GM10266 (cell line): ENCODE measurements at regions not wholly inside any gene's neighbourhood (a gene's known extent, or its start where the extent isn't known, plus 50 kb on each side); places are given as distances from the start of the nearest gene placed in this dataset.

Source experiments
- DNase-seq: peaks from one replicate; pipeline ENCODE4 v3.0.0; 2012; ENCODE audit errors: extremely low spot score
- CTCF ChIP-seq: IDR thresholded peaks from 2 replicates; pipeline ENCODE4 v1.5.1; 2012; ENCODE audit warnings: mild to moderate bottlenecking, low read depth; ENCODE audit not compliant: control insufficient read depth, insufficient read depth; ENCODE audit errors: missing control alignments

- no peak for DNase-seq
- TF ChIP-seq CTCF, result no peak
Observed at GRCh38 chr12:89122852-89123251, 229.4 kb downstream of the DUSP6 start.

- no peak for TF ChIP-seq CTCF
- no peak for DNase-seq
Observed at GRCh38 chr12:89117448-89118034, 234.8 kb downstream of the DUSP6 start.

GRCh38 chr12:89111964-89112363 lies 240.3 kb downstream of the DUSP6 start:
- no peak for TF ChIP-seq CTCF

GRCh38 chr12:89108265-89108664 lies 244.0 kb downstream of the DUSP6 start:
- DNase-seq, result no peak
- no peak for TF ChIP-seq CTCF

More at GRCh38 chr12:89111964-89112363, 240.3 kb downstream of the DUSP6 start:
- no peak for DNase-seq

GRCh38 chr12:89106950-89107349 lies 245.4 kb downstream of the DUSP6 start:
- no peak for TF ChIP-seq CTCF
- DNase-seq, result no peak

- TF ChIP-seq CTCF, result no peak
- DNase-seq, result no peak
Observed at GRCh38 chr12:89105243-89105642, 247.1 kb downstream of the DUSP6 start.

- no peak for DNase-seq
Observed at GRCh38 chr12:89103831-89104230, 248.5 kb downstream of the DUSP6 start.

More at GRCh38 chr12:89103831-89104230, 248.5 kb downstream of the DUSP6 start:
- TF ChIP-seq CTCF, result no peak
